ENCODE measurements at regions not wholly inside any gene's neighbourhood (a gene's known extent, or its start where the extent isn't known, plus 50 kb on each side); places are given as distances from the start of the nearest gene placed in this dataset.

DNA sequence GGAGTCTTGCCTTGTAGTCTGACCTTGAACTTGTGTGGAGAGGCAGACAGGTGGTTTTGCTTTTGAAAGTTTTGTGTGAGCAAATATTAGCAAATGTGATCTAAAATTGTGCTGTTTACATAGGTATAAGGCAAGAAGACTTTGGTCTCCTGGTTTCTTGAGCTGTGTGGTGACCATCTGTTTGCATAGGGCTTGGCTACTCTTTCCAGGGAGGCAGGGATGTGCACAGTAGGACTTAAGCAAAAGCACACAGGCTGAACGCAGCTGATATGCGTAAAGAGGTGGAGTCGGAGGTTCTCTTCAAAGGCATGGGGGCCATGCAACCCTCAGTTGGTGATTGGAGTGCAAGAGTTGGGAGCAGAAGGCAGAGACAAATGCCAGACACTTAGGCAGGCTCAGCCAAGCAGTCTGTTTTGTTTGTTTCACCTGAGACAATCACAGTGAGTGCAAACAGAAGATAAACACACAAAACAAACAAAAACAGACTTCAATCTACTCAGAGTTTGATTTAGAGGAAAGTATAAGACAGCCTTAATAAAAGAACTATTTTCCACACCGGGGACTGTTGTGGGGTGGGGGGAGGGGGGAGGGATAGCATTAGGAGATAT is 744.2 kb downstream of the MTRR start:
- Histone ChIP-seq H3K4me1 (no peaks in the 10 kb centered on the region), H3K27ac (no peak overlapping the region), H3K9me3 (peaks cover 0 to 4% (median 0%) of the 10 kb centered on the region in 11 donors), H3K27me3 (no peaks in the 10 kb centered on the region), H3K4me3 (no peak overlapping the region), H3K36me3 (no peaks in the 10 kb centered on the region)
- intact Hi-C loops (cut with DNase I): no loop called here
- TF ChIP-seq, protein P1, sequence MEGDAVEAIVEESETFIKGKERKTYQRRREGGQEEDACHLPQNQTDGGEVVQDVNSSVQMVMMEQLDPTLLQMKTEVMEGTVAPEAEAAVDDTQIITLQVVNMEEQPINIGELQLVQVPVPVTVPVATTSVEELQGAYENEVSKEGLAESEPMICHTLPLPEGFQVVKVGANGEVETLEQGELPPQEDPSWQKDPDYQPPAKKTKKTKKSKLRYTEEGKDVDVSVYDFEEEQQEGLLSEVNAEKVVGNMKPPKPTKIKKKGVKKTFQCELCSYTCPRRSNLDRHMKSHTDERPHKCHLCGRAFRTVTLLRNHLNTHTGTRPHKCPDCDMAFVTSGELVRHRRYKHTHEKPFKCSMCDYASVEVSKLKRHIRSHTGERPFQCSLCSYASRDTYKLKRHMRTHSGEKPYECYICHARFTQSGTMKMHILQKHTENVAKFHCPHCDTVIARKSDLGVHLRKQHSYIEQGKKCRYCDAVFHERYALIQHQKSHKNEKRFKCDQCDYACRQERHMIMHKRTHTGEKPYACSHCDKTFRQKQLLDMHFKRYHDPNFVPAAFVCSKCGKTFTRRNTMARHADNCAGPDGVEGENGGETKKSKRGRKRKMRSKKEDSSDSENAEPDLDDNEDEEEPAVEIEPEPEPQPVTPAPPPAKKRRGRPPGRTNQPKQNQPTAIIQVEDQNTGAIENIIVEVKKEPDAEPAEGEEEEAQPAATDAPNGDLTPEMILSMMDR (IDR thresholded peaks at IDR 0.05): no peak
- WGBS, 2 donors: 53 to 54% methylated on average over 4 of the region's 4 CpGs
- no peak for ATAC-seq
- no peak for DNase-seq

DNA sequence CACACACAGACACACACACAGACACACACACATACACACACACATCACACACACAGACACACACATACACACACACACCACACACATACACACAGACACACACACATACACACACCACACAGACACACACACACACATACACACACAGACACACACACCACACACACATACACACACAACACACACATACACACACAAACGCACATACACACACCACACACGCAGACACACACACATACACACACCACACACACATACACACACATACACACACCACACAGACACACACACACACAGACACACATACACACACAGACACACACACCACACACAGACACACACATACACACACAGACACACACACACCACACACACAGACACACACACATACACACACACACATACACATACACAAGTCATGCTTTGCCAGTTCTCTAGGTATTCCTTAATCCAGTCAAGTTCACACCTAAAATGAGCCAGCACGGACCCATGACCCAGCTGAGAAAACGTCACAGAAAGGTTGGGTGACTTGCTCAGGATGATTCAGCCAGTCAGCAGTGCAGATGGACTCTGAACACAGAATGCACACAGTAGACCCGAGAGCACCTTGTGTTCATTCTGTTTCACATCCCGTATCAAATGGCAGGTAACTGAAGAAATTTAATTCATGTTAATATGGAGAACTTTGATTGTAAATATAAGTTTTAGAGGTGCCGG is 746.4 kb downstream of the MTRR start:
- 81 to 92% methylated on average over 7 of the region's 7 CpGs for WGBS, 2 donors
- H3K4me1 ChIP-seq: no peaks in the 10 kb centered on the region
- no peak overlapping the region for H3K27ac ChIP-seq
- peaks cover 0 to 4% (median 0%) of the 10 kb centered on the region in 11 donors for H3K9me3 ChIP-seq
- no peak for DNase-seq
- intact Hi-C loops (cut with DNase I): no loop called here
- H3K36me3 ChIP-seq: no peaks in the 10 kb centered on the region
- ATAC-seq: no peak
- TF ChIP-seq, protein P1 (IDR thresholded peaks at IDR 0.05): no peak
- no peak overlapping the region for H3K4me3 ChIP-seq
- no peaks in the 10 kb centered on the region for H3K27me3 ChIP-seq

DNA sequence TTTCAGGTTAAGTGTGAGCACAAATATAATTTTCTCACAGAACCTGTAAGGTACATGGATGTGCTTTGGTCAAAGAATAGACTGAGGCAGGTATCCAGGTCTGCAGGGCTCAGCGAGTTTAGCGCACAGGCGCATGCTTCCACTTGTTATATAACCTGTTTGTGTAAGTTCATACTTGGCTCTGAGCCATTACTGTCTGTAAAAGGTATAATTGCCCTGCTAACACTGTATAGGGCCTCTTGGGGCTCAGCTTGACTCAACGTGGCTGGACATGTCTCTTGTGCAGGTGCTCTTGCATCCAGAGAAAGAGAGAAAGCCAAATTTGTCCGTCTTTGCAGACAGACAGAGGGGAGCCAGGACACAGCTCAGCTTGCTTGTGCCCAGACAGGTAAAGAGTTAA is 759.6 kb downstream of the MTRR start:
- TF ChIP-seq, protein P1 (IDR thresholded peaks at IDR 0.05): no peak
- intact Hi-C loops (cut with DNase I): no loop called here
- H3K4me1 ChIP-seq: no peaks in the 10 kb centered on the region
- no peak overlapping the region for H3K27ac ChIP-seq
- H3K4me3 ChIP-seq: no peak overlapping the region
- ATAC-seq (no peak), DNase-seq (no peak)
- 78 to 82% methylated on average over 5 of the region's 5 CpGs for WGBS, 2 donors
- peaks cover 0 to 10% (median 0%) of the 10 kb centered on the region in 11 donors for H3K9me3 ChIP-seq
- no peaks in the 10 kb centered on the region for H3K36me3 ChIP-seq
- no peaks in the 10 kb centered on the region for H3K27me3 ChIP-seq

DNA sequence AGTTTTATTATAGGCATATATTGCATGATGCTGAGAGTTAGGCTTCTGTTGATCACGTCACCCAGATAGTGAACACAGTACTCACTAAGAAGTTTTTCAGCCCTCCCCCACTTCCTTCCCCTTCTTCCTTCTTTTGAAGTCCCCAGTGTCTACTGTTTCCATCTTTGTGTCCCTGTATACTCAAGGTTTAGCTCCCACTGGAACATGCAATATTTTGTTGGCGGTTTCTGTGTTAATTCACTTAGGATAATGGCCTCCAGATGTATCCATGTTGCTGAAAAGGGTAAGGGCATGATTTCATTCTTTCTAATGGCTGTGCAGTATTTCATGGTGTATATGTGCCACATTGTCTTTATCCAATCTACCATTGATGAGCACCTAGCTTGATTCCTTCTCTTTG is 764.3 kb downstream of the MTRR start:
- DNase-seq: no peak
- H3K4me1 ChIP-seq: no peaks in the 10 kb centered on the region
- 74 to 75% methylated on average over 2 of the region's 2 CpGs for WGBS, 2 donors
- no peaks in the 10 kb centered on the region for H3K36me3 ChIP-seq
- intact Hi-C loops (cut with DNase I): no loop called here
- H3K9me3 ChIP-seq: peaks cover 0 to 19% (median 0%) of the 10 kb centered on the region in 11 donors
- H3K4me3 ChIP-seq: no peak overlapping the region
- ATAC-seq: no peak
- H3K27me3 ChIP-seq: no peaks in the 10 kb centered on the region
- TF ChIP-seq, protein P1 (IDR thresholded peaks at IDR 0.05): no peak
- no peak overlapping the region for H3K27ac ChIP-seq

Data from heart right ventricle (tissue), 16 donors.